K562 (cell line): ENCODE measurements at regions not wholly inside any gene's neighbourhood (a gene's known extent, or its start where the extent isn't known, plus 50 kb on each side); places are given as distances from the start of the nearest gene placed in this dataset.

ENCODE experiments used
- ATAC-seq: fragments of 200-7000 bp; cut with Tn5 transposase; 3 replicates; pipeline ENCODE4 v1.9.1; 2020; ENCODE audit warnings: moderate library complexity
- BruUV-seq: library from RNA; stranded (reverse); fragments of 400-500 nt; replicated peaks from 2 replicates; lab custom pipeline; 2021; lab: Mats Ljungman, UMichigan
- CTCF ChIA-PET: fragments of 300-600 bp; formaldehyde crosslinking; extraction: SDS; loops from one replicate; lab custom pipeline; 2021; ENCODE audit warnings: low intra/inter-chr PET ratio; lab: Yijun Ruan, JAX
- POLR2A ChIA-PET: fragments of 300-600, 350-650 bp; sonication (Branson Sonifier 250); formaldehyde crosslinking; extraction: SDS; loops from one replicate; lab custom pipeline; 2021; ENCODE audit warnings: antibody characterized with exemption, inconsistent platforms; lab: Yijun Ruan, JAX
- DNase-seq, 4 experiments: peaks; one replicate each; pipeline versions ENCODE4 v3.0.0 to v3.0.0-alpha.2; 2011 to 2018; ENCODE audit warnings: low spot score in 3 of 4, mixed read lengths in 3 of 4; ENCODE audit errors: extremely low read depth in 1 of 4
- FAIRE-seq: peaks from 2 replicates; lab custom pipeline; 2011; peaks lifted over from hg19 to GRCh38; lab: Jason Lieb, UNC
- H2AFZ ChIP-seq: 2 replicates; pipeline ENCODE4 v1.6.0; 2011; ENCODE audit warnings: low read depth, low read length, control low read depth, inconsistent platforms
- H3K27ac ChIP-seq: fragments of 200-600 bp; 3 replicates; pipeline ENCODE4 v1.8.0; 2011; ENCODE audit warnings: low read depth, mild to moderate bottlenecking, control low read depth, inconsistent platforms, low read length, moderate library complexity, mixed read lengths; ENCODE audit errors: extremely low read depth
- H3K27me3 ChIP-seq, 2 experiments: fragments of 300-600 bp in 1 of 2; 2 replicates in 1 of 2; 3 replicates in 1 of 2; pipeline versions ENCODE4 v1.6.0 to v1.8.0; 2011; ENCODE audit warnings: inconsistent platforms in 2 of 2, low read length in 2 of 2, mild to moderate bottlenecking in 1 of 2, mixed read lengths in 1 of 2, moderate library complexity in 1 of 2; ENCODE audit not compliant: control insufficient read depth in 2 of 2, insufficient read depth in 2 of 2
- H3K36me3 ChIP-seq: fragments of 300-600 bp; 3 replicates; pipeline ENCODE4 v1.8.0; 2011; ENCODE audit warnings: mild to moderate bottlenecking, low read length, inconsistent platforms; ENCODE audit not compliant: control insufficient read depth, insufficient read depth
- H3K4me1 ChIP-seq, 2 experiments: fragments of 200-600 bp in 1 of 2; replicated peaks in 1 of 2; 2 replicates in 1 of 2; 3 replicates in 1 of 2; pipeline versions ENCODE4 v1.5.1 to v1.8.0; 2011; ENCODE audit warnings: inconsistent platforms in 2 of 2, low read length in 2 of 2, mild to moderate bottlenecking in 1 of 2, mixed read lengths in 1 of 2, moderate library complexity in 1 of 2; ENCODE audit not compliant: control insufficient read depth in 2 of 2, insufficient read depth in 2 of 2
- H3K4me2 ChIP-seq: 2 replicates; pipeline ENCODE4 v1.6.1; 2011; ENCODE audit warnings: low read length, control low read depth, inconsistent platforms, mixed read lengths; ENCODE audit not compliant: insufficient read depth
- H3K4me3 ChIP-seq: fragments of 200-600 bp; sonication (generic), shearing (Covaris generic); 2 replicates; pipeline ENCODE4 v1.5.1; 2016; ENCODE audit warnings: control low read depth, inconsistent platforms
- H3K79me2 ChIP-seq: fragments of 200-600 bp; 3 replicates; pipeline ENCODE4 v1.8.0; 2011; ENCODE audit warnings: low read length, inconsistent platforms; ENCODE audit not compliant: control insufficient read depth, insufficient read depth
- H3K9ac ChIP-seq, 2 experiments: 2 replicates each; pipeline versions ENCODE4 v1.6.0 to v1.6.1; 2011; ENCODE audit warnings: low read depth in 2 of 2, low read length in 2 of 2, control low read depth in 1 of 2, inconsistent platforms in 1 of 2, mild to moderate bottlenecking in 1 of 2, mixed read lengths in 1 of 2; ENCODE audit not compliant: insufficient read depth in 1 of 2
- H3K9me1 ChIP-seq: one replicate; pipeline ENCODE4 v1.6.0; 2011; ENCODE audit warnings: inconsistent platforms, mild to moderate bottlenecking, low read length, moderate library complexity; ENCODE audit not compliant: control insufficient read depth, insufficient read depth
- H3K9me3 ChIP-seq: replicated peaks from 2 replicates; pipeline ENCODE4 v1.5.1; 2011; ENCODE audit warnings: low read depth, low read length, inconsistent platforms; ENCODE audit not compliant: control insufficient read depth, insufficient read depth
- H4K20me1 ChIP-seq: replicated peaks from 2 replicates; pipeline ENCODE4 v1.6.1; 2011; ENCODE audit warnings: low read length, inconsistent platforms, mixed read lengths; ENCODE audit not compliant: control insufficient read depth, insufficient read depth
- PATZ1 ChIP-seq: fragments of 250-450 bp; sonication (Bioruptor Pico); IDR thresholded peaks from 2 replicates; pipeline ENCODE4 v1.5.0; 2020; ENCODE audit warnings: mild to moderate bottlenecking, borderline replicate concordance
- RBBP5 ChIP-seq: fragments of 200-600 bp; sonication (generic); IDR thresholded peaks from 2 replicates; pipeline ENCODE4 v1.6.1; 2012; ENCODE audit warnings: borderline replicate concordance, mild to moderate bottlenecking, low read length, control low read depth, inconsistent platforms; ENCODE audit not compliant: insufficient read depth, poor library complexity, severe bottlenecking
- SIX5 ChIP-seq, 2 experiments: IDR thresholded peaks; 2 replicates each; pipeline ENCODE4 v1.6.1; 2011; ENCODE audit warnings: low read length in 2 of 2, borderline replicate concordance in 1 of 2, low read depth in 1 of 2, mild to moderate bottlenecking in 1 of 2, moderate library complexity in 1 of 2; ENCODE audit not compliant: insufficient read depth in 1 of 2
- ZKSCAN1 ChIP-seq: fragments of 150-350 bp; IDR thresholded peaks from 2 replicates; pipeline ENCODE4 v1.6.1; 2016; ENCODE audit warnings: low read depth, low read length
- ZNF785 ChIP-seq: fragments of 250-450 bp; sonication (Bioruptor Pico); IDR thresholded peaks from 2 replicates; pipeline ENCODE4 v1.4.0; 2020; ENCODE audit warnings: mild to moderate bottlenecking
- WGBS: fragments of 100-300 bp; shearing (Covaris generic); methylation state at CpG from one replicate; pipeline ENCODE4 v1.1.6; 2016; ENCODE audit warnings: low coverage, mixed read lengths; ENCODE audit not compliant: insufficient coverage; ENCODE audit errors: missing lambda C conversion rate; 5-methylcytosine and 5-hydroxymethylcytosine counted together
- in situ Hi-C: fragments of 300-500 bp; cut with MboI; formaldehyde crosslinking; loops from 4 replicates; pipeline ENCODE4 v1.15.0; 2018; ENCODE audit warnings: inconsistent platforms, mixed read lengths
- intact Hi-C: fragments of 100-400 bp; cut with micrococcal nuclease; formaldehyde crosslinking; loops from 2 replicates; pipeline ENCODE4 v1.14.2; 2022

- ChIA-PET CTCF (no interaction called here), POLR2A (no interaction called here)
- TF ChIP-seq ZNF785 (CRISPR knock-in tag) (no peak), SIX5 (IDR thresholded peaks at IDR 0.05; ENCODE audit: borderline replicate concordance in 1 of 2, insufficient read depth in 1 of 2, low read depth in 1 of 2, low read length in 2 of 2) (no peak), PATZ1 (CRISPR knock-in tag) (no peak), ZKSCAN1 (no peak), RBBP5 (no peak)
- Histone ChIP-seq H2AFZ (no peak overlapping the region), H3K4me1 (no peaks in the 10 kb centered on the region), H4K20me1 (no peaks in the 10 kb centered on the region), H3K36me3 (no peaks in the 10 kb centered on the region), H3K27me3 (no peaks in the 10 kb centered on the region), H3K4me3 (no peak overlapping the region), H3K9ac (no peak overlapping the region), H3K79me2 (no peaks in the 10 kb centered on the region), H3K9me3 (0 out of 2 replicates have a peak, but pooled peaks cover 2% of the 10 kb centered on the region), H3K27ac (no peak overlapping the region), H3K4me2 (no peak overlapping the region), H3K9me1 (no peaks in the 10 kb centered on the region)
- in situ Hi-C loops, result no loop called here
- FAIRE-seq (no peak), ATAC-seq (no peak), DNase-seq (no peak)
- WGBS, result 21% methylated on average over 1 of the region's 1 CpG
- intact Hi-C loops, result no loop called here
- BruUV-seq, result no TSS peak
Observed at GRCh38 chr7:118312966-118313365, 88.5 kb downstream of the ANKRD7 start.
